HG03060 (cell line): ENCODE measurements at regions not wholly inside any gene's neighbourhood (a gene's known extent, or its start where the extent isn't known, plus 50 kb on each side); places are given as distances from the start of the nearest gene placed in this dataset.

ENCODE experiments used
- ATAC-seq: cut with Tn5 transposase; IDR thresholded peaks from one replicate; pipeline ENCODE4 v1.9.1; 2021; ENCODE audit warnings: low read depth, moderate number of reproducible peaks; ENCODE audit not compliant: unreplicated experiment

GRCh38 chr4:11342401-11342800 is 86.3 kb downstream of the HS3ST1 start:
- no peak for ATAC-seq

- ATAC-seq: no peak
Observed at GRCh38 chr4:11341337-11342043, 87.2 kb downstream of the HS3ST1 start.

GRCh38 chr4:11338956-11339782 is 89.5 kb downstream of the HS3ST1 start:
- ATAC-seq: no peak

GRCh38 chr4:11337287-11337686 is 91.4 kb downstream of the HS3ST1 start:
- ATAC-seq: no peak

- ATAC-seq: no peak
Observed at GRCh38 chr4:11336435-11336834, 92.3 kb downstream of the HS3ST1 start.

GRCh38 chr4:11334887-11335286 is 93.8 kb downstream of the HS3ST1 start:
- no peak for ATAC-seq

GRCh38 chr4:11328401-11328800 is 100.3 kb downstream of the HS3ST1 start:
- ATAC-seq: no peak

GRCh38 chr4:11326021-11326420 is 102.7 kb downstream of the HS3ST1 start:
- ATAC-seq: no peak

GRCh38 chr4:11323771-11324170 is 104.9 kb downstream of the HS3ST1 start:
- no peak for ATAC-seq

GRCh38 chr4:11313157-11313943 is 115.3 kb downstream of the HS3ST1 start:
- ATAC-seq: no peak

- no peak for ATAC-seq
Observed at GRCh38 chr4:11312389-11312788, 116.3 kb downstream of the HS3ST1 start.

- ATAC-seq: no peak
Observed at GRCh38 chr4:11301075-11301660, 127.5 kb downstream of the HS3ST1 start.

GRCh38 chr4:11299836-11300235 is 128.9 kb downstream of the HS3ST1 start:
- no peak for ATAC-seq

GRCh38 chr4:11299016-11299415 is 129.7 kb downstream of the HS3ST1 start:
- no peak for ATAC-seq

- ATAC-seq: no peak
Observed at GRCh38 chr4:11298451-11298850, 130.2 kb downstream of the HS3ST1 start.

GRCh38 chr4:11297627-11298026 is 131.1 kb downstream of the HS3ST1 start:
- no peak for ATAC-seq

GRCh38 chr4:11297201-11297600 is 131.5 kb downstream of the HS3ST1 start:
- ATAC-seq: no peak

GRCh38 chr4:11293866-11294265 is 134.8 kb downstream of the HS3ST1 start:
- no peak for ATAC-seq

GRCh38 chr4:11287055-11287454 is 141.6 kb downstream of the HS3ST1 start:
- ATAC-seq: no peak

GRCh38 chr4:11286533-11286932 is 142.2 kb downstream of the HS3ST1 start:
- ATAC-seq: peak; percentile 74

- ATAC-seq: no peak
Observed at GRCh38 chr4:11281720-11282119, 147.0 kb downstream of the HS3ST1 start.
